ENCODE measurements at regions not wholly inside any gene's neighbourhood (a gene's known extent, or its start where the extent isn't known, plus 50 kb on each side); places are given as distances from the start of the nearest gene placed in this dataset.
"Not testable (repeated sequence)": the region's sequence is repeated elsewhere in the genome, so short reads cannot be mapped to it uniquely, and the experiment has no call there.

GRCh38 chr2:234898534-234899053 is 53.2 kb upstream of the SH3BP4 start:
- DNase-seq: no peak

DNA sequence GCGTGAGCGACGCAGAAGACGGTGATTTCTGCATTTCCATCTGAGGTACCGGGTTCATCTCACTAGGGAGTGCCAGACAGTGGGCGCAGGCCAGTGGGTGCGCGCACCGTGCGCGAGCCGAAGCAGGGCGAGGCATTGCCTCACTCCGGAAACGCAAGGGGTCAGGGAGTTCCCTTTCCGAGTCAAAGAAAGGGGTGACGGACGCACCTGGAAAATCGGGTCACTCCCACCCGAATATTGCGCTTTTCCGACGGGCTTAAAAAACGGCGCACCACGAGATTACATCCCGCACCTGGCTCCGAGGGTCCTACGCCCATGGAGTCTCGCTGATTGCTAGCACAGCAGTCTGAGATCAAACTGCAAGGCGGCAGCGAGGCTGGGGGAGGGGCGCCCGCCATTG is 63.4 kb upstream of the SH3BP4 start:
- DNase-seq: not testable (repeated sequence)

- no peak for DNase-seq
These were observed 64.6 kb upstream of the SH3BP4 start for GRCh38 chr2:234887195-234887594.

DNA sequence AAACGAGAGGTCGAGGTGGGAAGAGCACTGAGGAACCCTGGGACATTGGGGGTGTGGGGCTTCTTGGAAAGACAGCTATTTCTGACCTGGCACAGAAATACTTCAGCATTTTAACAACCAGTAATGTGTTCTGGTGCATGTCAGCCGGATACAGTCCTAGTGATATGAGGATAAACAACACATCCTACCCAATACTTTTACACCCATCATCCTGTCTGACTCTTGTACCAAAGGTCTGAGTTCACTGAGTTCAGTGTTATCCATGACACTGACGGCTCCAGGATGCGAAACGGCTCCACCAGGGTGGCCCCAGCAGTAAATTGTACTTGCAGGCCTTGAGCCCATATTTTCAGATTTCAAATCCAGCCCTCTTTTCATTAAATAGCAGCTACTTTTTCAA is 65.9 kb upstream of the SH3BP4 start:
- peak; percentile 49 for DNase-seq

GRCh38 chr2:234885118-234885517 is 66.7 kb upstream of the SH3BP4 start:
- DNase-seq: peak; percentile 93

- no peak for DNase-seq
These were observed 67.2 kb upstream of the SH3BP4 start for GRCh38 chr2:234884591-234884990.

- peak; percentile 67 for DNase-seq
These were observed 70.2 kb upstream of the SH3BP4 start for GRCh38 chr2:234881413-234882241.

GRCh38 chr2:234880551-234881211 is 71.1 kb upstream of the SH3BP4 start:
- DNase-seq: peak; percentile 27

GRCh38 chr2:234879671-234880455 is 72.0 kb upstream of the SH3BP4 start:
- DNase-seq: no peak

DNA sequence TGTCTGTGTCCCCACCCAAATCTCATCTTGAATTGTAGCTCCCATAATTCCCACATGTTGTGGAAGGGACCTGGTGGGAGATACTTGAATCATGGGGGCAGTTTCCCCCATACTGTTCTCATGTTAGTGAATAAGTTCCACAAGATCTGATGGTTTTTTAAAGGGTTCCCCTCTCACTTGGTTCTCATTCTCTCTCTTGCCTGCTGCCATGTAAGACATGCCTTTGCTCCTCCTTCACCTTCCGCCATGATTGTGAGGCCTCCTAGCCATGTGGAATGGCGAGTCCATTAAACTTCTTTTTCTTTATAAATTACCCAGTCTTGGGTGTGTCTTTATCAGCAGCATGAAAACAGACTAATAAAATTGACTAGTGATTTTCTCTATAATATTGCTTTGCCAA is 75.2 kb upstream of the SH3BP4 start:
- DNase-seq: not testable (repeated sequence)

- no peak for DNase-seq
These were observed 77.3 kb upstream of the SH3BP4 start for GRCh38 chr2:234874347-234875046.

DNA sequence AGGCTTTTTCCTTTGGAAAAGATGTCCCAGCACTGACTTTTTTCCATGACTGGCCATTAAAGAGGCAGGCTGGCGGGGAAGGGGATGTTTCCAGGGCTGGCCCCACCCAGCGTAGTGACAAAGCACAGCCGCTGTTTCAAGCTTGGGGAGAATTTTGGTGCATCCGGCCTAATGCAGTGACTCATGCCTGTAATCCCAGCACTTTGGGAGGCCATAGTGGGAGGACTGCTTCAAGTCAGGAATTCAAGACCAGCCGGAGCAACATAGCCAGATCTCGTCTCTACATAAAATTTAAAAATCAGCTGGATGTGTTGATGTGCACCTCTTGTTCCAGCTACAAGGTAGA is 78.0 kb upstream of the SH3BP4 start:
- no peak for DNase-seq

GRCh38 chr2:234873103-234873827 is 78.6 kb upstream of the SH3BP4 start:
- DNase-seq: no peak

- DNase-seq: no peak
These were observed 81.8 kb upstream of the SH3BP4 start for GRCh38 chr2:234869969-234870368.

GRCh38 chr2:234869164-234869563 is 82.7 kb upstream of the SH3BP4 start:
- no peak for DNase-seq

DNA sequence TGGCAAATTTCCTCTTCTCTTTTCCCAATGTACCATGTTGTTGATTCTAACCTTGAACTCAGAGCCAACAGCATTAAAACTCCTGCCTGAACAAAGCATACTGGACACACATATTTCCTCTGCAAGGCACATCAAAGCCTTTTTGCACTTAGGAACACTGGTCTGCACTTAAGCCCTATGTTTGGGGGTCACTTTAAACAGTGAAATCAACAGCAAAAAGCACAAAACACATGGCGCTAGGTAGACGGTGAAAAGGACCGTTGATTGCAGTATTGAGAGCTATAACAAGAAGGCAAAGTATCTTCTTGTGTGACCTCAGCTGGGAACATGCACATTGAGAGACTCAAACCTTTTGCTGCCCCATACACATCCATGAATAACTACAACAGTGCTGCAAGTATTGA is 83.9 kb upstream of the SH3BP4 start:
- DNase-seq: no peak

- DNase-seq: no peak
These were observed 86.2 kb upstream of the SH3BP4 start for GRCh38 chr2:234865586-234865985.

DNA sequence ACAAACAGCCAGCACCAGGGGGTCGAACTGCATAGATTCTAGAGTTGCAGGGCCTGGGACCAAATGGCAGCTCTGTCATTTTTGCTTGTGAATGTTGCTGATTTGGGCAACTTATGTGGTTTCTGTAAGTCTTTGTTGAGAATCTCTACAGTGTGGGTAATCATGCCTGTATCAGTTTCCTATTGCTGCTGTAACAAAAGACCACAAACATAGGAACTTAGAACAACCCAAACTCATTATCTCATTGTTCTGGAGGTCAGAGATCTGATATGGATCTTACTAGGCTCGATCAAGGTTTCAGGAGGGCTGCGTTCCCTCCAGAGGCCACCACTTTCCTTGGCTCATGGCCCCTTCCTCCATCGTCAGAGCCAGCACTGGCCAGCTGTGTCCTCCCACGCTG is 86.8 kb upstream of the SH3BP4 start:
- no peak for DNase-seq

DNA sequence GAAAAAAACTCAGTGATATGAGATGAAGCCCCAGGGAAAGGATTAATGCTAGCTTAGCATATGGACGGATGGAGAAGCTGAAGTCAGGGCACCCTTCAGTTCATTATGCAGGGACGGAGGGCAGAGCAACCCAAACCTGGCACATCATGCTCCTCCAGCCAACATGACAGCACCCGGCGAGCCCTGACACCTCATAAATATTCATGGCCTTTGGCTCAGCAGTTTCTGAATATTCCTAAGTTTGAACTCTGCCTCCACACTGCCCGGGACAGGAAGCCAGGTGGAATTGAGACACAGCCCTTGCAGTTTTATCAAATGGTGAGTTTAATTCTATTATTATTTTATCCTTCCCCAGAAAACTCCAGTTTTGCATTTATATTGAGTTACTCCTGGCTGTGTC is 87.3 kb upstream of the SH3BP4 start:
- no peak for DNase-seq

DNA sequence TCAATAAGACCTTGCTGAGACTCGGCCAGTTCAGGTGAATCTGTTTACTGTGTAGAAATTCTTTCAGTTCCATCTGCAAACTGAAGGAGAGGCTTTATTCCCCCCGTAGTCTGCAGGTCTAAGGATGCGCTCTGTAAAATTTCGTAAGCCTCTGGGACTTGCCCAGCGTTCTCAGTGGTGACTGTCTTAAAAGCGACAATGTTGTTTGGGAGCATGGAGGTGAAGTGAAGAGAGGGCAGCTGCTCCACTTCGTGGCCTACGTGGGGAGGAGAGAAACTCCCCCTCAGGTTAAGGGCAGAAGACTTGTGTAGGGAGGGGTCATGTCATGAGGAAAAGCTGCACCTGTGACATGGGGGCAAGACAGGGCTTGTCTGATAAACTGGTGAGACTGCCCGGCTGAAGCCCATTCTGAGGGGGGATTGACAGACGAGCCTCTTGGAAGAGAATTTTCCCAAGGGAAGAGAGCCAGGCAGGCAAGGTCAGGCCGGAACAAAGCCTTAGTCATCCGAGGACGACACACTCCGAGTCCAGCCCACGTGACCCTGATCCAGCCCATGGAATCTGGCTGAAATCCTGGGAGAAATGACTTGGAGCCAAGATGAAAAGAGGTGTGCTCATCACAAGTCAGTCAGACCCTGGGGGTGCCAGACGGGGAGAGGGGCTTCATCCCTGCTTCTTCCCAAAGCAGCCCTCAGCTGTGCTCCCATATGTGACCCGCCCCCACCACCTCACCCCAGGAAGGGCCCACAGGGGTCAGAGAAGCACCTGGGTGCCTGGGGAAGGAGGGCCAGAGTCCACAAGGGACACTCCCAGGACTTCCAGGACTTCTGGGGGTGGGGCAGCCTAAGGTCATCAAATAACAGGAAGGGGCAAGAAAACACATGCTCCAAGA is 88.5 kb upstream of the SH3BP4 start:
- DNase-seq: no peak

All from NCI-H2227 treated with DMSO at 0.1 percent for 48 hours (cell line).